Body of pancreas (tissue), 4 donors: ENCODE measurements at regions not wholly inside any gene's neighbourhood (a gene's known extent, or its start where the extent isn't known, plus 50 kb on each side); places are given as distances from the start of the nearest gene placed in this dataset.

ENCODE experiments used
- CTCF ChIP-seq, 7 experiments: fragments of 450-650 bp in 4 of 7; fragments of 200-600 bp in 3 of 7; sonication (generic) in 3 of 7; IDR thresholded peaks; one replicate each; pipeline ENCODE4 v1.5.1; 2016 to 2019; ENCODE audit warnings: antibody characterized with exemption in 7 of 7
- POLR2A ChIP-seq, 3 donors: fragments of 450-650 bp; IDR thresholded peaks; one replicate each; pipeline ENCODE4 v1.6.1; 2016; ENCODE audit warnings: antibody characterized with exemption in 3 of 3, mild to moderate bottlenecking in 2 of 3

GRCh38 chr6:51112731-51113130 lies 294.1 kb downstream of the TFAP2B start:
- no peak for TF ChIP-seq CTCF (IDR thresholded peaks at IDR 0.05)
- no peak for TF ChIP-seq POLR2A (IDR thresholded peaks at IDR 0.05)
